SK-N-SH (cell line): ENCODE measurements at regions not wholly inside any gene's neighbourhood (a gene's known extent, or its start where the extent isn't known, plus 50 kb on each side); places are given as distances from the start of the nearest gene placed in this dataset.

Source experiments
- EZH2phosphoT487 ChIP-seq: fragments of 200-600 bp; sonication (generic); IDR thresholded peaks from 2 replicates; pipeline ENCODE4 v1.6.1; 2017; ENCODE audit warnings: low read depth, mixed run types, mild to moderate bottlenecking, antibody characterized with exemption, moderate library complexity, borderline replicate concordance
- TF ChIP-seq, protein P1 (sequence below): IDR thresholded peaks from 2 replicates; pipeline ENCODE4 v1.4.0; 2012; ENCODE audit warnings: low read depth, borderline replicate concordance

DNA sequence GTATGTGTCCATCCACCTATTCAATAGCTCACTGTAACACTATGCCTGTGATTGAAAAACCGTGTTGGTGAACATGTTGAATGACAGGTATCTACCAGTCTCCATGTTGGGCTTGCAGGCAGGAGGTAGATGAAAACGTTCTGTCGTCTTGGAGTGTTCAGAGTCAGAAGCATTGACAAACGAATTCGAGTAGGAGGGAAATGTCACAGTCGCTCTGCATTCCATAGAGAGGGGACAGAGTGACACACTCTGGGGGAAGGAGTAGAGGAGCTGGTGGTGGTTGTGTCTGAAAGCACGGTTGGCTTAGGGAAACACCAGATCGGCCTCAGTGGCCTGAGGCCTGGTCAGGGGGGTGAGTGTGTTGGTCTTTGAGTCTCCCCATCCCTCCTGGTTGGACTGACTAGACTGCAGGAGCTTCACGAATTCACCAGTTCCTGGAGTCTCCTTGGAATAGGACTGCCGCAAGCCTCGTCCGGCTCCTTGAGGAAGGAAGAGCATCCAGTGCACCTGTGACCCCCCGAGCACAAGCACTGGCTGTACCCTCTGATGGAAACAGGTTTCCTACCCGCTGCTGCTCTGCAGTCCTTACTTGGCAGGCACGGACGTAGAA is 105.0 kb upstream of the C1QTNF9B start:
- no peak for TF ChIP-seq EZH2phosphoT487
- TF ChIP-seq, protein P1, sequence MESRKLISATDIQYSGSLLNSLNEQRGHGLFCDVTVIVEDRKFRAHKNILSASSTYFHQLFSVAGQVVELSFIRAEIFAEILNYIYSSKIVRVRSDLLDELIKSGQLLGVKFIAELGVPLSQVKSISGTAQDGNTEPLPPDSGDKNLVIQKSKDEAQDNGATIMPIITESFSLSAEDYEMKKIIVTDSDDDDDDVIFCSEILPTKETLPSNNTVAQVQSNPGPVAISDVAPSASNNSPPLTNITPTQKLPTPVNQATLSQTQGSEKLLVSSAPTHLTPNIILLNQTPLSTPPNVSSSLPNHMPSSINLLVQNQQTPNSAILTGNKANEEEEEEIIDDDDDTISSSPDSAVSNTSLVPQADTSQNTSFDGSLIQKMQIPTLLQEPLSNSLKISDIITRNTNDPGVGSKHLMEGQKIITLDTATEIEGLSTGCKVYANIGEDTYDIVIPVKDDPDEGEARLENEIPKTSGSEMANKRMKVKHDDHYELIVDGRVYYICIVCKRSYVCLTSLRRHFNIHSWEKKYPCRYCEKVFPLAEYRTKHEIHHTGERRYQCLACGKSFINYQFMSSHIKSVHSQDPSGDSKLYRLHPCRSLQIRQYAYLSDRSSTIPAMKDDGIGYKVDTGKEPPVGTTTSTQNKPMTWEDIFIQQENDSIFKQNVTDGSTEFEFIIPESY: no peak
